GM12873 (cell line): ENCODE measurements at regions not wholly inside any gene's neighbourhood (a gene's known extent, or its start where the extent isn't known, plus 50 kb on each side); places are given as distances from the start of the nearest gene placed in this dataset.

Experiments used
- TF ChIP-seq, protein P1 (sequence below): IDR thresholded peaks from 2 replicates; pipeline ENCODE4 v1.5.1; 2012; ENCODE audit warnings: low read depth, mild to moderate bottlenecking, moderate library complexity, low read length, control low read depth; ENCODE audit not compliant: insufficient read depth; ENCODE audit errors: missing control alignments

DNA sequence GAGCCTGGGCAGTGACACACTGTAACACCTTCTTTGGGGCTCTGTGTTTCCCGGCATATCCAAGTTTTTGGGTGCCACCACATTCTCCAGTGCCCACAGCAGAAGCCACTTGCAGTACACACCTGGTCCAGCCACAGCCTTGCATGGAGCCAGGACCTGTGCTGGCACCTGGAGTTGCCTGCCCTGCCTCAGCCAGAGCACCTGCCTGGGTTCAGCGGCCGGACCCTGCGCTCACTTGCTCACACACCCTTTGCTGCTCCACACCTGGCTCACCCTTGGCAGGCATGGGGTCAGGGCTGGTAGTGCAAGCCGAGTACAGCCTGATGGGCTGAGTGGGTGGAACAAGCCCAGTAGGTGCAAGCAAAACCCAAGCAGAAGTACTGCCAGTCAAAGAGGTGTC, 1511.1 kb downstream of the TECRL start:
- TF ChIP-seq, protein P1, sequence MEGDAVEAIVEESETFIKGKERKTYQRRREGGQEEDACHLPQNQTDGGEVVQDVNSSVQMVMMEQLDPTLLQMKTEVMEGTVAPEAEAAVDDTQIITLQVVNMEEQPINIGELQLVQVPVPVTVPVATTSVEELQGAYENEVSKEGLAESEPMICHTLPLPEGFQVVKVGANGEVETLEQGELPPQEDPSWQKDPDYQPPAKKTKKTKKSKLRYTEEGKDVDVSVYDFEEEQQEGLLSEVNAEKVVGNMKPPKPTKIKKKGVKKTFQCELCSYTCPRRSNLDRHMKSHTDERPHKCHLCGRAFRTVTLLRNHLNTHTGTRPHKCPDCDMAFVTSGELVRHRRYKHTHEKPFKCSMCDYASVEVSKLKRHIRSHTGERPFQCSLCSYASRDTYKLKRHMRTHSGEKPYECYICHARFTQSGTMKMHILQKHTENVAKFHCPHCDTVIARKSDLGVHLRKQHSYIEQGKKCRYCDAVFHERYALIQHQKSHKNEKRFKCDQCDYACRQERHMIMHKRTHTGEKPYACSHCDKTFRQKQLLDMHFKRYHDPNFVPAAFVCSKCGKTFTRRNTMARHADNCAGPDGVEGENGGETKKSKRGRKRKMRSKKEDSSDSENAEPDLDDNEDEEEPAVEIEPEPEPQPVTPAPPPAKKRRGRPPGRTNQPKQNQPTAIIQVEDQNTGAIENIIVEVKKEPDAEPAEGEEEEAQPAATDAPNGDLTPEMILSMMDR, result no peak

DNA sequence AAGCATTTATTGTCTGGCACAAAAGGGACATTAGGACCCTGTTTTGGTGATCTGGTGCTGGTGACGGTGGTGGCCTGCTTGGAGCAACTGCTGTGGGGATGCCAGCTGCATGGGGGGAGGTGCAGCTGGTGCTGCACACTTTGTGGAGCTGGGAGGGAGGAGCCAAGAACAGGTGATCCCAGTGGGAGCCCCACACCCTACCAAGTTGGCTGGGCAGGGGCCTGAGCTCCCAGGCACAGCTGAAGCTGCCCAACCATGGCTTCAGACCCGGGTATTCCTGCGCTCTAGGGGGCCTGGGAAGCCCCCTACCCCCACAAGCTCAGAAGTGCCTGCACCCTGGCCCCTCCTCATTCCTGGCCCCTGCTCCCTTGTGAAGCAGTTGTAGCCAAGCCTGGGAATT, 1512.5 kb downstream of the TECRL start:
- TF ChIP-seq, protein P1, result no peak

DNA sequence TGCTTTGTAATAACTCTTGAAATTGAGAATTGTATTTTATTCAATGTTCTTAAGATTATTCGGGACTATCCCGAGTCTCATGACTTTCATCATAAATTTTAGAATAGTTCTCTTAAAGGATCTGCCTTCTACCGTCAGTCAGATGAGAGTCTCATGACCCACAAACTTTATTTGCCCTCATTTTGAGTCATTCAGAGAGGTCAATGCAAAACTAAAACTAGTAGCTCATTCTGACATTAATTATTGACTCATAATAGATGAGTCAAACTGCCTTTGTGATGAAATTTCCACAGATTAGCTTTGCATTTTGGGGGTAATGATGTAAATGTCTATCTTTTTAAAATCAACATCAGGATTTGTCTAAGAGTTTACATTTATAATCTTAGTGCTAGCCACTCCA, 1527.3 kb downstream of the TECRL start:
- TF ChIP-seq, protein P1, result no peak

DNA sequence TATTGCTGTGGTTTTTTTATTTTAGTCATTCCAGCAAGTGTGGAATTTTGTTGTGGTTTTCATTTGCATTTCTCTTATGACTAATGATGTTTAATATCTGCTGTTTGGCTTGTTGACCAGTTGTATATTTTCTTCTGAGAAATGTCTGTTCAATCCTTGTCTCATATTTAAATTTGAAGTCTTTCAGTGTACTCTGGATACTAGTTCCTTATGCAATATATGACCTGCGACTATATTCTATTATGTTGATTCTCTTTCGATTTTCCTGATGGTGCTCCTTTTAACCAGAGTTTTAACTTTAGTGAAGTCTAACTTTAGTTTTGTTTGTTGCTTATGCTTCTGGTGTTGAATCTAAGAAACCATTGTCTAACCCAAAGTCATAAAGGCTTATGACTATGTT, 1528.0 kb downstream of the TECRL start:
- TF ChIP-seq, protein P1, result no peak

GRCh38 chr4:62872856-62873255, 1536.4 kb downstream of the TECRL start:
- TF ChIP-seq, protein P1, result no peak

GRCh38 chr4:62871078-62871477, 1538.2 kb downstream of the TECRL start:
- TF ChIP-seq, protein P1, result no peak

DNA sequence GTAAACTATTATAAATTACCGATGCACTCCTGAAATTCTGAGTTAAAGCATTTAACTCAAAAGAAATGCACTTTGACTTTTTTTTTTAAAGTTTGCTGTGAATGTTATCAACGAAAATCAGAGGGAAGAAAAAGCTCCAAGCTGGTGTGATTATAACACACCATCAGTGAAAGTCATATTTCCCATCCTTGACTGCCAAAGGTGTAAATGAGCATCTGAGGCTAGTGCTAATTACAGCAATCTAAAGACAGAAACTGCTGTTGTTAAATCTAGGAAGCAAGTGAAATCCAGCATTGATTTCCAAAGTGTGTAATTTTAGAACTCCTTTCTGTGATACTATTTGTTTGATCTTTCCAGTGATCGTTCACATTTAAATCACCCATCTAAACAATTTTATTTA, 1538.8 kb downstream of the TECRL start:
- TF ChIP-seq, protein P1, result no peak
